GM12864 (cell line): ENCODE measurements at regions not wholly inside any gene's neighbourhood (a gene's known extent, or its start where the extent isn't known, plus 50 kb on each side); places are given as distances from the start of the nearest gene placed in this dataset.

Experiments used
- DNase-seq: peaks from one replicate; pipeline ENCODE4 v3.0.0-alpha.2; 2011; ENCODE audit warnings: low read depth
- H3K4me3 ChIP-seq: 2 replicates; pipeline ENCODE4 v1.5.1; 2011; ENCODE audit warnings: mild to moderate bottlenecking, low read depth, low read length, control low read depth
- CTCF ChIP-seq: IDR thresholded peaks from 2 replicates; pipeline ENCODE4 v1.5.1; 2011; ENCODE audit warnings: low read depth, mild to moderate bottlenecking, moderate library complexity, low read length, control low read depth, inconsistent platforms; ENCODE audit errors: missing control alignments

- H3K4me3 ChIP-seq: no peak overlapping the region
- no peak for DNase-seq
- no peak for TF ChIP-seq CTCF
Measured at GRCh38 chr12:112741106-112741505, 50.4 kb upstream of the RPH3A start.
